Erythroblast (primary cell): ENCODE measurements at regions not wholly inside any gene's neighbourhood (a gene's known extent, or its start where the extent isn't known, plus 50 kb on each side); places are given as distances from the start of the nearest gene placed in this dataset.

Experiments
- GATA1 ChIP-seq: IDR thresholded peaks from 2 replicates; pipeline ENCODE4 v1.6.1; 2011; ENCODE audit warnings: low read depth, mild to moderate bottlenecking, control low read depth, low read length, moderate library complexity
- POLR2A ChIP-seq: IDR thresholded peaks from 2 replicates; pipeline ENCODE4 v1.6.1; 2011; ENCODE audit warnings: mild to moderate bottlenecking, low read length

- TF ChIP-seq POLR2A (no peak), GATA1 (no peak)
Observed at GRCh38 chr2:8158711-8159110, 523.1 kb upstream of the ID2 start.
